Activated CD4-positive, alpha-beta T cell treated with anti-CD3 and anti-CD28 coated beads, Interleukin-2, amount 50 U/mL, for 48 hours (primary cell): ENCODE measurements at regions not wholly inside any gene's neighbourhood (a gene's known extent, or its start where the extent isn't known, plus 50 kb on each side); places are given as distances from the start of the nearest gene placed in this dataset.

Experiments used
- DNase-seq, 2 experiments: peaks; one replicate each; pipeline ENCODE4 v3.0.0-alpha.2; 2020

DNA sequence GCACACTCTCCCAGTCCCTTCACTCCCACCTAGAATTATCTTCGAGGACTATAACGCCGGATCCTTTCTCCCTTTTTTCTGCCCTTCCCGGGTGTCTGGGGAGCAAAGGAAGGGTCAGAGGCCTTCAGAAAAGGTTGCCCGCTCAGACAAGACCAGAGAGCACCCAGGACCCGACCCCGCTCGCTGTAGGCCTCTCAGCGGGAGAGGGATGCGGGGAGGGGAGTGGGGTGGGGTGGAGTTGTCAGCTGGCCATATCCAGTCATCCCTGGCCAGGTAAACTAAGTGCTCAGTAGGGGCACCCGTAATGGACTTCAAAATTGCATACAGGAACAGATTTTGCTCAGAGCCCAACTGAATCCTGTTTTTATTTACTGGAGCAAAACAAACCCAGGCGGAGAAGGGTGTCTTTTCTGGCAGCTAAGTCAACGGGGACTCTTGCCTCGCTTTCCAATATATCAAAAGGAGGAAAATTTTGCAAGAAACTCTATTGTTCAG lies 65.0 kb downstream of the NOL4 start:
- no peak for DNase-seq

DNA sequence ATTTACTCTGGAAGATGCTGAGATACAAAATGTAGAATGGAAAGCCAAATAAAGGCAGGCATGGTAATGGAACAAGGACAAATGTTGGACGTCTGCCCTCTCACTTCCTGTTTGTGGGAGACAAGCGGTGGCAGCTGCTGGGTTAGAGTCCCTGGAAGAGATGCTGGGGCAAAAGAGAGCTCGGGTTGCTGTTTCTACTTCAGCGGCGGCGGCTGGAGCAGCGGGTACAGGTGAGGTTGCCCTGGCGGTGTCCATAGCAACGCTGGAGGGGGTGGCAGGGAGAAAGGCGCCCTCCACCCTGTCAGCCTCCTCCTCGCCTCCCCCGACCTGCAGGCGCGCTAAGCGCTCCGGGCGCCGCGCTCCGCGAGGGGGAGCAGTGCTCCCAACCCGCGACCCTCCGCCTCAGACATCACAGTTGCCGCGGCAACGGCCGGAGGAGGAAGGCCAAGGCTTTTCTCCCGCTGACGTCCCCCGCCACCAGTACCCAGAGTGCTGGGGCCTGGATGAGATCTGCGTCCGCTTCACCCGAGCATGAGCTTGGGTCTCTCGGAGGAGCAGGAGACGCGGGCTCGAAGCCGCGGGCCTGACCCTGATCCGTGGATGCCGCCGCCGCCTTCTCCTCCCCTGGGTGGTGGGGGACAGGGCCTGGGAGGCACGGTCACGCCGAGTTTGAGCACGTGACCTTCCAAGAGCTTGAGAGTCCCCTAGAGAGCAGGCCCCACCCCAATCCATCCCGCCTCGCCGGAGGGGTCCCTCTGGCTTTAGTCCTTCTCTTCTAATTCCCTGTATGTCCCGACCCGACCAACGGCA lies 65.6 kb downstream of the NOL4 start:
- peak in 1 of 2 experiments; percentile 1 for DNase-seq

DNA sequence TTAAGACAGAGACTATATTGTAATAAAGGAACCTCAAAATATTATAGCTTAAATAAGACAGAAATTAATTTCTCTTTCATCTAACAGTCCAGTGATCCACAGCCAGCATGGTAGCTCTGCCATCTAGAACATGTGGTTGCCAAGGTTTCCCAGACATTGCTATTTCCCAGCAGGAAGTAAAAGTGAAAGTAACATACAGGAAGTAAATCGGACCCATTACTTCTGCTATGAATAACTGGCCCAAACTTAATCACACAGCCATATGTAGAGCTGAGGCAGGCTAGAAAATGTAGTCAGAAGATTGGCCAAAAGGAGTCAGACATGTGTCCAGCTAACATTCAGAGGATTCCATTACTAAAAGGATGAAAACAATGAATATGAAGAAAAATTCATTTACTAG lies 71.0 kb downstream of the NOL4 start:
- no peak for DNase-seq

- DNase-seq = no peak
Measured at GRCh38 chr18:34131006-34131405, 93.7 kb downstream of the NOL4 start.

DNA sequence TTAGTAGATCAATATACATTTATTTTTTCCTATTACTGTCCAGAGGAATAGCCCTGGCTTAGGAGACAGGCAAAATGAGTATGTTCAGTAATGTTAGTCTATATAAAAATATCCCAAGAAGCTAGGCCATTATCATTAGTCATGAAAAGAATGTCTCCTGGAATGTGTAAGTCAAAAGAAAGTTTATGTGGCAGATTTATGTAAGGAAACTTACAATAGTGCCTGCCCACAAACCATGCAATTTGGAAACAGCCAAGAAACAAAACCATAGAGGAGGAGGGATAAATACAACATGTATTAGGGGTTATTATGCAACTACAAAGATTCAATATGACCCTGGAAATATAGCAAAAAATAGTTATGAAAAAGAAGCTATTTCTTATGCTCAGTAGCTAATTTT lies 96.3 kb downstream of the NOL4 start:
- DNase-seq = no peak

DNA sequence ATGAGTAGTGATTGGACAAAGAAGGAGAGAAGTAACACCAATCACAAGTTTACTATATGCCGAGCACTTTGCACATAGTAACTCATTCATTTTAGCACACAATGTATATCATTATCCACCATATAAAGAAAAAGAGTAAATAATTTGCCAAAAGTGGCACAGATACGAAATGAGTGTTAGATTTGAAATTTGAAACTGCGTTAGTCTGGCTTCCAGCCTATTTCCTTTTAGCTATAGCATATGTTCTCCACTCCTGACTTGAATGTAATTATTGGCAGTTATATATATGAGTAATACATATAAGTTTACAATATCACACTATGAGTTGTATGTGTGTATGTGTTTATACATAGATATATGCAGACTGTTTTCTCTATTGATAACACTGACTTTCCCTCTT lies 98.6 kb downstream of the NOL4 start:
- DNase-seq = no peak

GRCh38 chr18:34122724-34123334 lies 101.9 kb downstream of the NOL4 start:
- no peak for DNase-seq

GRCh38 chr18:34121200-34121721 lies 103.5 kb downstream of the NOL4 start:
- no peak for DNase-seq

DNA sequence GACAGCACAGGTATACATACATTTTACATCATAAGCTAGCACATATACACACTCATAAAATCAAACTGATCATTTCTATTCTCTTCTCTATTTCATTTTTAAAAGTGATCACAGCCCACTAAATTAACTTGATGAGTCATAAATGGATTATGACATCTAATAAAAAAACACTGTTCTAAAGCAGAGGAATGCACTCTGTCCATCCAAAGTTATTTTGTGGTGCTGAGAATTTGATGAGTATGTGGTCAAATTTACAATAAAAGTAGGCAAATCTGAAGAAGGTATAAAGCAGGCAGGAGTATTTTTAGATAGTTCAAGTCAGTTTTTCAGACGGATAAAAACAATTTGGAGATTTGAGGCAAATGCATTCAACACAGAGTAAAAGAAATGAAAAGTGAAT lies 104.4 kb downstream of the NOL4 start:
- no peak for DNase-seq

DNA sequence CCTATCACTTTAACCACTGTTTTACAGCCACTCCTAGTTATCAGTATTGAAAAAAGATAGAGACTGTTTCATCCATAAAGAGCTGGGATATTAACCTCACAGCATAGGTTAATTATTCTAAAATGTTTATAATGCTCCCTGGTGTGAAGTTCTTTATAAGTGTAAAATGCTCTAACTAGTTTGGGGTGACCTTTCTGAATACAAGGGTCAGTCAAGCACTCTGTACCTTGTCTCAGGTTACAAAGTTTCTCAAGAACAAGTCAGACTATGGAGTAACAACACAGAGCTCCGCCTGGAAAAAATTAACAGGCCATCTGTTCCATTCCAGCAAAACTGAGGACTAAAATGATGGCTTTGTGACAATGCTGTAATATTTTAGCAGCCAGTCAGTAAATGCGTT lies 107.4 kb downstream of the NOL4 start:
- no peak for DNase-seq

GRCh38 chr18:34115409-34116081 lies 109.2 kb downstream of the NOL4 start:
- DNase-seq = no peak

DNA sequence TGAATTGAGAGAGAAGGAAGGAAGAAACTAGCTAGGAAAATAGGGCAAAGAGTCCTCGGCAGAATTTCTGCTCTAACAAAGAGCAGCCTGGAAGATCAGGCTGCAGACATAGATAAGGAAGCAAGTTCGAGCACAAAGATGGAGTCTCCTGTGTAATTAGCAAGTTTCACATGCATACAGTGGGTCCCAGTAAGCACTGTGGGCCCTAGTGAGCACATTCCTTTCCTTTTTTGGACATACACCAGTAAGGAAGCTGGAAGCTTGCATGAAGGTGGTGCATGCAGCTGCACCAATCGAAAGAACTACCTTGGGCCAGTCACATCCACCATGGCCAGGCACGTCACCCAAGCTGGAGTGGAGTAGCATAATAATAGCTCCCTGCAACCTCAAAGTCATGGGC lies 109.7 kb downstream of the NOL4 start:
- no peak for DNase-seq

DNA sequence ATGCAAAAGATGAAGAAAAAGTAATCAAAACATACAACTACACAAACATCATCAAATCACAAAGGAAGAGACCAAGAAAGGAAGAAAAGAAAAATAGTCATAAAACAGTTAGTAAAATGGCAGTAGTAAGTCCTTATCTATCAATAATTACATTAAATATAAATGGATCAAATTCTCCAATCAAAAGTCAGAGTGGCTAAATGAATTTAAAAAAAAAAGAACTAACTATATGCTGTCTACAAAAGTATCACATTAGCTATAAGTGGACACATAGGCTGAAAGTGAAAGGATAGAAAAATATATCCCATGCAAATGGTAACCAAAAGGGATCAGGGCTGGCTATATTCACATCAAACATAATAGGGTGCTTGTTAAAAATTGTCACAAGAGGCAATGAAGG lies 116.5 kb downstream of the NOL4 start:
- DNase-seq = no peak

- DNase-seq = no peak
Measured at GRCh38 chr18:34098109-34098508, 126.6 kb downstream of the NOL4 start.

DNA sequence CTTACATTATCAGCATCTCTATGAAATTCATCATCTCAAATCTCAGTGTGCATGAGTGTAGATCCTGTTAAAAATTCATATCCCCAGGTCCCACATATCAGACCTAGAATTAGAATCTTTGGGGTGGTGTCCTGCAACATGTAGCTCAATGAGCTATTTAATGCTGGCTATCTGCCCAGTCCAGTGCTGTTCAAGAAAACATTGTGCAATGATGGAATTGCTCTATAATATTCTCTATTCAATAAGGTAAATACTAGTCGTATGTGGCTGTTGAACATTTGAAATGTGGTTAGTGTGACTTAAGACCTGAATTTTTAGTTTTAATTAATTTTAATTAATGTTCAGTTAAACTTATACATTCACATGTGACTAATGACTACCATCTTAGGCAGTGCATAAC lies 127.4 kb downstream of the NOL4 start:
- no peak for DNase-seq

DNA sequence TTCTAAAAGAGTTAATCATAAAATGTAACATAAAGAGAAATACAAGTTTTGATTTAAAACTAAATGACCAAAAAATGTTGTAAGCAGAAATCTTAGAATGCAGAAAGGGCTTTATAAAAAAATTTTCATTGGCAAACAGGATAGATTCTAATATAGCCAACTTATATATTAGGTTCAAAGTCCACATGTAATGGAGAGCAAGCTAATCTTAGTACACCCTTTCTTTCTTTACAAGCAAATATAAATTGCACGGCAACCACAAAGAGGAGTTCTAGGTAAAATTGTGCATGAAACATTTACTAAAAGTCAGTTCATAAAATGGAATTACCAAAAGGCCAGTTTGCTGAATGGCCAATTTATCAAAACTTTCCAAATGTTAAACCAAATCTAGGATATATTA lies 130.6 kb downstream of the NOL4 start:
- no peak for DNase-seq

DNA sequence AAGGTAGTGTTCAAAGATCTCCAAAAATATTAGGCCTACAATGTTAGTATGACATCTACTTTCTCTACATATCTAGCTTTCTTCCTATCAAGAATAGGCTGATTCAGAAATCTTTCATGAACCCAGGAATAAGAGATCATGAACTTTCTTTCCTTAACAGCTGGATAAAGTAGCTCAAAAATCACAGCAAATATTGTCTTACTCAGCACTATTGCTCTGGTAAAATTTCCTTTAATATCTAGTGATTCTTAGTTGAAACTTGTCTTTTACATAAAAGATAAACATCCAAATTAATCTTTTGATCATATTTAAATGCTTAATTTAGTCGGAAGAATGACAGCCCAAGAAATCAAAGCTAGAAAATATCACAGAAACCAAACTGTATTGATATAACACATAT lies 131.9 kb downstream of the NOL4 start:
- DNase-seq = no peak

GRCh38 chr18:34086370-34086769 lies 138.3 kb downstream of the NOL4 start:
- DNase-seq = no peak

- no peak for DNase-seq
Measured at GRCh38 chr18:34085140-34085739, 139.5 kb downstream of the NOL4 start.

GRCh38 chr18:34084635-34085034 lies 140.1 kb downstream of the NOL4 start:
- no peak for DNase-seq

GRCh38 chr18:34083910-34084535 lies 140.7 kb downstream of the NOL4 start:
- no peak for DNase-seq

GRCh38 chr18:34077599-34077998 lies 147.1 kb downstream of the NOL4 start:
- no peak for DNase-seq
